ENCODE measurements at regions not wholly inside any gene's neighbourhood (a gene's known extent, or its start where the extent isn't known, plus 50 kb on each side); places are given as distances from the start of the nearest gene placed in this dataset.

DNA sequence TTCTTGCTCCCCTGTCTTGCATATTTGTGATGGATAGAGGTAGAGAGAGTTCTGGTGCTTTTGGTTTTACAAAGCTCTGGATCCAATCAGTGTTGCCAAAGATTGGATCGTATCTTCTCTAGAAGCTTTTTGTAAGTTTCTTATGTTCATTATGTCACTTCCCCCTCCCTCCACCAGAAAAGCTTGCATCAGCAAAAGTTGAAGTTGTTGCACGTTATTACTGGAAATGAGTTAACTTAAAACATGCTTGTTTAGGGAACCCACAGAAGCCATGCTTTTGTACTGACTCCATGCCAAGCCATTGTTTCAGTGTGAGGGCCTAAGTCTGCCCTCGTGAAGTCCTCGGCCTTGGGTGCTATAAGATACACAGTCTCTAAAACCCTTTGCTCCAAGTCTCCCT lies 186.5 kb downstream of the ERCC6L2 start:
- no peak overlapping the region for H3K9ac ChIP-seq (replicated peaks in 1 of 4; ENCODE audit: extremely low read depth in 1 of 4, low read depth in 3 of 4, low read length in 3 of 4)
- H2AFZ ChIP-seq (ENCODE audit: low read length), result no peak overlapping the region; the same call in 1 of the 2 replicates
- no peak overlapping the region for H3K4me3 ChIP-seq (ENCODE audit: extremely low read depth in 1 of 4, insufficient read depth in 2 of 4, low read depth in 3 of 4, low read length in 4 of 4)
- H3K14ac ChIP-seq (ENCODE audit: insufficient read length), result no peak overlapping the region
- ChIA-PET CTCF (ENCODE audit: partially characterized antibody) (interaction anchor here (0.8 to 2.2 kb wide), 11 partner anchors 8 to 343 kb away, joined by 3 to 9 read pairs (median 3); no protein-coding TSS in a partner anchor), POLR2A (ENCODE audit: partially characterized antibody) (interaction anchor here (1.1 kb wide), 1 partner anchor 13 kb away, joined by 3 read pairs; no protein-coding TSS in a partner anchor)
- H3K27ac ChIP-seq (ENCODE audit: low read depth, low read length), result no peak overlapping the region
- no peak overlapping the region for H3K56ac ChIP-seq (replicated peaks; ENCODE audit: insufficient read length, low read depth, low read length)
- no peak for FAIRE-seq
- H3K4me2 ChIP-seq (ENCODE audit: insufficient read depth in 1 of 2, low read depth in 2 of 2, low read length in 2 of 2), result no peak overlapping the region
- no peaks in the 10 kb centered on the region for H3K9me3 ChIP-seq (ENCODE audit: insufficient read depth in 2 of 2, low read depth in 1 of 2, low read length in 1 of 2)
- no peaks in the 10 kb centered on the region for H3K79me2 ChIP-seq (ENCODE audit: control insufficient read depth in 1 of 2, insufficient read depth in 2 of 2, low read length in 2 of 2)
- no peak for DNase-seq (ENCODE audit: low read depth in 1 of 2, low spot score in 2 of 2)
- H4K91ac ChIP-seq (replicated peaks; ENCODE audit: insufficient read length, low read length), result no peak overlapping the region
- peaks cover 0 to 3% (median 1%) of the 10 kb centered on the region in 4 experiments; a peak in 2 of 7 replicates for H3K4me1 ChIP-seq (replicated peaks in 1 of 4; ENCODE audit: control insufficient read depth in 3 of 4, insufficient read depth in 4 of 4, low read length in 3 of 4)
- H3K27me3 ChIP-seq (replicated peaks in 1 of 4; ENCODE audit: control insufficient read depth in 3 of 4, extremely low read depth in 1 of 4, insufficient read depth in 3 of 4, low read length in 3 of 4), result no peaks in the 10 kb centered on the region
- H2BK120ac ChIP-seq (replicated peaks; ENCODE audit: low read depth, low read length), result no peak overlapping the region
- no peak overlapping the region for H4K8ac ChIP-seq (ENCODE audit: extremely low read depth, insufficient read depth, low read length)
- H3K79me1 ChIP-seq (ENCODE audit: low read depth, low read length), result no peaks in the 10 kb centered on the region
- H2BK20ac ChIP-seq (ENCODE audit: low read length), result no peak overlapping the region
- whole genome bisulfite sequencing, 2 experiments (ENCODE audit: extremely low coverage in 1 of 2, insufficient coverage in 1 of 2, insufficient read length in 1 of 2, insufficient replicate concordance in 2 of 2, low coverage in 1 of 2, low lambda C conversion rate in 2 of 2, missing lambda C conversion rate in 1 of 2), result 94% methylated on average over 4 of the region's 4 CpGs; no CpG with 5 or more reads in 1 of the 2 experiments
- no peak overlapping the region for H3K4ac ChIP-seq (replicated peaks; ENCODE audit: insufficient read length, low read depth, low read length)
- no peaks in the 10 kb centered on the region for H3K36me3 ChIP-seq (ENCODE audit: control insufficient read depth in 2 of 4, insufficient read depth in 4 of 4, low read length in 3 of 4)
- H3K18ac ChIP-seq (ENCODE audit: extremely low read depth, low read length), result no peak overlapping the region
- H2BK12ac ChIP-seq (ENCODE audit: low read depth, low read length), result no peak overlapping the region
- no peak overlapping the region for H3K23ac ChIP-seq (ENCODE audit: insufficient read length)
- H3K23me2 ChIP-seq (ENCODE audit: low read depth, low read length), result no peaks in the 10 kb centered on the region
- no peak overlapping the region for H4K5ac ChIP-seq (ENCODE audit: insufficient read length, low read depth, low read length)
- no peak overlapping the region for H2BK5ac ChIP-seq (ENCODE audit: low read depth, low read length)
- no peaks in the 10 kb centered on the region for H4K20me1 ChIP-seq (replicated peaks in 1 of 2; ENCODE audit: control insufficient read depth in 1 of 2, insufficient read depth in 2 of 2, low read length in 2 of 2)
- no peak overlapping the region for H2AK5ac ChIP-seq (ENCODE audit: low read depth, low read length)
- H2BK15ac ChIP-seq (ENCODE audit: low read length), result no peak overlapping the region
- TF ChIP-seq KDM4A (IDR thresholded peaks at IDR 0.05; ENCODE audit: low read depth, low read length, severe bottlenecking), result no peak
- no peak for TF ChIP-seq KDM1A (IDR thresholded peaks at IDR 0.05; ENCODE audit: borderline replicate concordance, low read length)
- TF ChIP-seq CBX5 (IDR thresholded peaks at IDR 0.05; ENCODE audit: low read depth, low read length), result no peak
- TF ChIP-seq EP300 (IDR thresholded peaks at IDR 0.05; ENCODE audit: borderline replicate concordance in 1 of 2, low read depth in 2 of 2, low read length in 2 of 2), result no peak
- TF ChIP-seq PHF8 (conservative IDR thresholded peaks at IDR 0.05; ENCODE audit: low read depth, low read length), result no peak
- TF ChIP-seq JUND (IDR thresholded peaks at IDR 0.05; ENCODE audit: low read length), result no peak
- TF ChIP-seq, protein P1, sequence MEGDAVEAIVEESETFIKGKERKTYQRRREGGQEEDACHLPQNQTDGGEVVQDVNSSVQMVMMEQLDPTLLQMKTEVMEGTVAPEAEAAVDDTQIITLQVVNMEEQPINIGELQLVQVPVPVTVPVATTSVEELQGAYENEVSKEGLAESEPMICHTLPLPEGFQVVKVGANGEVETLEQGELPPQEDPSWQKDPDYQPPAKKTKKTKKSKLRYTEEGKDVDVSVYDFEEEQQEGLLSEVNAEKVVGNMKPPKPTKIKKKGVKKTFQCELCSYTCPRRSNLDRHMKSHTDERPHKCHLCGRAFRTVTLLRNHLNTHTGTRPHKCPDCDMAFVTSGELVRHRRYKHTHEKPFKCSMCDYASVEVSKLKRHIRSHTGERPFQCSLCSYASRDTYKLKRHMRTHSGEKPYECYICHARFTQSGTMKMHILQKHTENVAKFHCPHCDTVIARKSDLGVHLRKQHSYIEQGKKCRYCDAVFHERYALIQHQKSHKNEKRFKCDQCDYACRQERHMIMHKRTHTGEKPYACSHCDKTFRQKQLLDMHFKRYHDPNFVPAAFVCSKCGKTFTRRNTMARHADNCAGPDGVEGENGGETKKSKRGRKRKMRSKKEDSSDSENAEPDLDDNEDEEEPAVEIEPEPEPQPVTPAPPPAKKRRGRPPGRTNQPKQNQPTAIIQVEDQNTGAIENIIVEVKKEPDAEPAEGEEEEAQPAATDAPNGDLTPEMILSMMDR (IDR thresholded peaks at IDR 0.05; ENCODE audit: control extremely low read depth in 1 of 3, insufficient read depth in 1 of 3, low read depth in 1 of 3, low read length in 3 of 3), result no peak
- no peak for TF ChIP-seq NANOG (IDR thresholded peaks at IDR 0.05; ENCODE audit: insufficient read depth, low read depth, low read length, poor library complexity, severe bottlenecking)
- TF ChIP-seq, protein P2, sequence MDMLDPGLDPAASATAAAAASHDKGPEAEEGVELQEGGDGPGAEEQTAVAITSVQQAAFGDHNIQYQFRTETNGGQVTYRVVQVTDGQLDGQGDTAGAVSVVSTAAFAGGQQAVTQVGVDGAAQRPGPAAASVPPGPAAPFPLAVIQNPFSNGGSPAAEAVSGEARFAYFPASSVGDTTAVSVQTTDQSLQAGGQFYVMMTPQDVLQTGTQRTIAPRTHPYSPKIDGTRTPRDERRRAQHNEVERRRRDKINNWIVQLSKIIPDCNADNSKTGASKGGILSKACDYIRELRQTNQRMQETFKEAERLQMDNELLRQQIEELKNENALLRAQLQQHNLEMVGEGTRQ (IDR thresholded peaks at IDR 0.05; ENCODE audit: low read length), result no peak
